ENCODE measurements at regions not wholly inside any gene's neighbourhood (a gene's known extent, or its start where the extent isn't known, plus 50 kb on each side); places are given as distances from the start of the nearest gene placed in this dataset.

GRCh38 chr3:6097556-6097955 is 763.4 kb upstream of the GRM7 start:
- no peaks in the 10 kb centered on the region for H3K27me3 ChIP-seq (ENCODE audit: insufficient read depth, low read depth)
- no peaks in the 10 kb centered on the region for H3K36me3 ChIP-seq (ENCODE audit: low read depth)
- no peak for TF ChIP-seq CTCF (conservative IDR thresholded peaks at IDR 0.05)
- no peak for TF ChIP-seq EZH2 (IDR thresholded peaks at IDR 0.05; ENCODE audit: low read depth)
- CTCF ChIA-PET, result no interaction called here
- H3K4me2 ChIP-seq, result no peak overlapping the region
- H2AFZ ChIP-seq, result no peak overlapping the region
- no peaks in the 10 kb centered on the region for H3K79me2 ChIP-seq (ENCODE audit: low read depth)
- H3K9me3 ChIP-seq (ENCODE audit: insufficient read depth, low read depth), result no peaks in the 10 kb centered on the region
- no peak overlapping the region for H3K4me3 ChIP-seq
- H3K27ac ChIP-seq, result no peak overlapping the region
- no peak for DNase-seq
- no TSS peak for BruUV-seq (replicated peaks)
- intact Hi-C loops (cut with micrococcal nuclease; ENCODE audit: unreplicated experiment), result no loop called here
- H3K4me1 ChIP-seq (replicated peaks; ENCODE audit: insufficient read depth), result no peaks in the 10 kb centered on the region
- H4K20me1 ChIP-seq (ENCODE audit: insufficient read depth), result no peaks in the 10 kb centered on the region
- POLR2A ChIA-PET (ENCODE audit: unreplicated experiment), result no interaction called here
- H3K9me2 ChIP-seq (ENCODE audit: insufficient read depth), result no peaks in the 10 kb centered on the region; the same call in 1 of the 2 replicates
- no peaks in the 10 kb centered on the region for H3F3A ChIP-seq (ENCODE audit: insufficient read depth, low read depth)

GRCh38 chr3:6098516-6099157 is 762.3 kb upstream of the GRM7 start:
- Histone ChIP-seq H3K27me3 (ENCODE audit: insufficient read depth, low read depth) (no peaks in the 10 kb centered on the region), H4K20me1 (ENCODE audit: insufficient read depth) (no peaks in the 10 kb centered on the region), H3K36me3 (ENCODE audit: low read depth) (no peaks in the 10 kb centered on the region), H3K4me1 (replicated peaks; ENCODE audit: insufficient read depth) (no peaks in the 10 kb centered on the region), H3K4me3 (no peak overlapping the region), H3F3A (ENCODE audit: insufficient read depth, low read depth) (no peaks in the 10 kb centered on the region), H3K4me2 (no peak overlapping the region), H2AFZ (no peak overlapping the region), H3K9me2 (ENCODE audit: insufficient read depth) (no peaks in the 10 kb centered on the region; the same call in 1 of the 2 replicates), H3K79me2 (ENCODE audit: low read depth) (no peaks in the 10 kb centered on the region), H3K27ac (no peak overlapping the region), H3K9me3 (ENCODE audit: insufficient read depth, low read depth) (no peaks in the 10 kb centered on the region)
- BruUV-seq (replicated peaks), result no TSS peak
- ChIA-PET POLR2A (ENCODE audit: unreplicated experiment) (no interaction called here), CTCF (no interaction called here)
- no peak for TF ChIP-seq EZH2 (IDR thresholded peaks at IDR 0.05; ENCODE audit: low read depth)
- no peak for TF ChIP-seq CTCF (conservative IDR thresholded peaks at IDR 0.05)
- intact Hi-C loops (cut with micrococcal nuclease; ENCODE audit: unreplicated experiment), result no loop called here
- no peak for DNase-seq

GRCh38 chr3:6099458-6100075 is 761.3 kb upstream of the GRM7 start:
- Histone ChIP-seq H3F3A (ENCODE audit: insufficient read depth, low read depth) (no peaks in the 10 kb centered on the region), H3K79me2 (ENCODE audit: low read depth) (no peaks in the 10 kb centered on the region), H3K27ac (no peak overlapping the region), H3K4me1 (replicated peaks; ENCODE audit: insufficient read depth) (no peaks in the 10 kb centered on the region), H2AFZ (no peak overlapping the region), H3K27me3 (ENCODE audit: insufficient read depth, low read depth) (no peaks in the 10 kb centered on the region), H4K20me1 (ENCODE audit: insufficient read depth) (no peaks in the 10 kb centered on the region), H3K4me3 (no peak overlapping the region), H3K36me3 (ENCODE audit: low read depth) (no peaks in the 10 kb centered on the region), H3K9me2 (ENCODE audit: insufficient read depth) (no peaks in the 10 kb centered on the region; the same call in 1 of the 2 replicates), H3K9me3 (ENCODE audit: insufficient read depth, low read depth) (no peaks in the 10 kb centered on the region), H3K4me2 (no peak overlapping the region)
- no peak for TF ChIP-seq EZH2 (IDR thresholded peaks at IDR 0.05; ENCODE audit: low read depth)
- TF ChIP-seq CTCF (conservative IDR thresholded peaks at IDR 0.05), result no peak
- CTCF ChIA-PET, result no interaction called here
- intact Hi-C loops (cut with micrococcal nuclease; ENCODE audit: unreplicated experiment), result no loop called here
- DNase-seq, result no peak
- POLR2A ChIA-PET (ENCODE audit: unreplicated experiment), result no interaction called here
- BruUV-seq (replicated peaks), result no TSS peak
